Upper lobe of left lung (tissue), 4 donors: ENCODE measurements at regions not wholly inside any gene's neighbourhood (a gene's known extent, or its start where the extent isn't known, plus 50 kb on each side); places are given as distances from the start of the nearest gene placed in this dataset.

Experiments
- EP300 ChIP-seq, 4 donors: sonication (generic); formaldehyde crosslinking; IDR thresholded peaks; one replicate each; pipeline ENCODE4 v1.5.1; 2017; ENCODE audit warnings: antibody characterized with exemption in 4 of 4, control low read depth in 2 of 4
- POLR2AphosphoS5 ChIP-seq, 2 donors: sonication (generic); formaldehyde crosslinking; IDR thresholded peaks; one replicate each; pipeline ENCODE4 v1.5.1; 2017; ENCODE audit warnings: antibody characterized with exemption in 2 of 2

GRCh38 chr10:128337860-128338378, 211.7 kb upstream of the MKI67 start:
- TF ChIP-seq POLR2AphosphoS5 (IDR thresholded peaks at IDR 0.05) (no peak), EP300 (IDR thresholded peaks at IDR 0.05) (no peak)
